GM19025 (cell line): ENCODE measurements at regions not wholly inside any gene's neighbourhood (a gene's known extent, or its start where the extent isn't known, plus 50 kb on each side); places are given as distances from the start of the nearest gene placed in this dataset.
"Not testable (repeated sequence)": the region's sequence is repeated elsewhere in the genome, so short reads cannot be mapped to it uniquely, and the experiment has no call there.

Experiments used
- ATAC-seq: cut with Tn5 transposase; IDR thresholded peaks from one replicate; pipeline ENCODE4 v1.9.1; 2021; ENCODE audit warnings: mild to moderate bottlenecking, low read depth, moderate library complexity; ENCODE audit not compliant: unreplicated experiment

DNA sequence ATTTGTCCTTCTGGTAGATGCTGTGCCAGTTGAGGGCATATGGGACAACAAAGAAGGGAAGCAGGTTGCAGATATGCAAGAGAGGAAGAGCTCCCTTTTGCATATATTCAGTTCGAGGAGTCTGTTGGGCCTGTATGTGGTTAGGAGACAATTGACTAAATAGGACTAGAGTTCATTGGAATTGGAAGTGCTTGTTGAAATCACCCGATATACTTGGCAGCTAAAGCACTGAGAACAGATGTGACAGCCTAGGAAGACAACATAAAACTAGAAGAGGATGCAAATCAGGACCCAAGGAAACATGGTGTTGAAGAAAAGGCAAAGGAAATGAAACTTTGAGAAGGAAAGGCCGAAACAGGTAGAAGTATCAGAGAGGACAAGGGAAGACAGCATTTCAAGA lies 215.2 kb upstream of the P2RY1 start:
- ATAC-seq, result no peak

GRCh38 chr3:152620395-152620794 lies 214.5 kb upstream of the P2RY1 start:
- no peak for ATAC-seq

- ATAC-seq, result no peak
Measured at GRCh38 chr3:152621006-152621868, 213.7 kb upstream of the P2RY1 start.

DNA sequence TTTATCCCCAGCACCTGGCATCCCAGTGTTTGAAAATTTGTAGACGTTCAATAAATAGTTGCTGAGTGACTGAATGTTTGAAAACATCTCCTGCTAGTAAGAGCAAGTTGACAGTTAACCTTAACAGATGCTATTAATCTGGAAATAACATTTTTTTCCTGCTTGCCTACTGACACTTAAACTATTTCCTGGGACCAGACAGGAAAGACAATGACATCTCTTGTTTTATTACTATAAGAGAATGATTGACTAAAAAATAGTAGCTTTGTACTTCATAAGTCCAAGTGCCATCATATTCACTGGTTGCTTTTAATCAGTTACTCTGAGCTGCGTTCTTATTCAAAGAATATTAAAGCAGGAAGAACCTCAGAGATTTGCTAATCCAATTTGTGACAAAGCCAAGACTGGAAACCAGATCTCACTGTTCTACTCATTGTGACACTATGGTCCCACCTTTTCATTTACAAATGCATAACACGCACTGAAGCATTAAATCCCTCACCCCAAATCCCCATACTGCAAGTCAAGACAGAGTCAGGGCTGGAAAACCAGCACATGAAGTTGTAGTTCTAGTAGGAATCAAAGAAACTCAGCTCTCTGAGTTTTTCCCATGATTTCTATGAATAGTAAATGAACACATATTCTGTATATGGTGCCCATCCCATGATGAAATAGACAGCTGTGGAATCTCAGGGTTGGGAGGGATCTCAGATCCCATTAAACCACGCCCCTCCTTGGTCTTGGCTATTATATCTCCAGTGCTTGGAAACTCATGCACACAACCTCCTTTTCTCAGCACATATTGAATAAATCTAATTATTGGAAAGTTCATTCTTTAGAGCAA lies 212.7 kb upstream of the P2RY1 start:
- no peak for ATAC-seq

DNA sequence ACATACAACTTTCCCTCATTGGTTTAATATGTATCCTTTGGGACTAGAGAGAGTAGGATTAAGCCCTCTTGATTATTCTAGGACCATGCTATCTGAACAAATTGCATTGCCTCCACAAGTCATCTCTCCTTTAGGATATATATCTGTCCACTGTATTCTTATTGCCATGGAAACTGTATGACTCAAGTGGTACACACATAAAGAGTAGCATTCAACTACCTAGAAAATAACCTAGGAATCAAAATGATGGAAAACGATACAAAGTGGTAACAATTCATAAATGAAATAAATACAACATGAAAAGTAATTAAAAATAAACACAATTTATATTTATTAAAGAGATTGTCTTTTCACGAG lies 212.1 kb upstream of the P2RY1 start:
- ATAC-seq, result no peak

DNA sequence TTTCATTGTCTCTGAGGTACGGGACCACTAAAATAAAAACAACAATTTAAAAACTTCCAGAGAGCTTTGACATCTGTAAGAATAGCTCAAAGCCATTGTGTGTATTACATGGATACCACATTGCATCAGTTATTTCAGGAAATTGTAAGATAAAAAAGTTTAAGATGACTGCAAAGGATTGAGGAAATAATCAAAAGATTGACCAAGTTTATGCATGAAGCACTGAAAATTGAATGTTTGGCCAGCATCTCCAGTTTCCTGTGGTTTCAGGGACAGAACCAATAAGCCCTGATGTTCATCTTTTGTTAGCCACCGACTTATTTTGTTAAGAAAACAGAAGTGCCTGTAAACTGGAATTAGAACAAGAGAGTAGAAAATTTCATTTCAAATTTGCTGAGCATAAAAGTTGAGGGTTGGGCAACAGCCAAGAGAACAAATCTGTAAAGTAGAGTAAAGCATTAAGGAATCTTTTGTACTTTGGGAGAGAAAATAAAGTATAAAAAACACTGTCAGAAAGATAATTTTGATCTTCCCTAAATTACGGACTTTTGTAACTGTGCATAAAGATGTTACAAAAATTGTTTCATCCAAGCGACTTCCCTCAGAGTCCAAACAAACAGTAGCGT lies 211.5 kb upstream of the P2RY1 start:
- no peak for ATAC-seq

DNA sequence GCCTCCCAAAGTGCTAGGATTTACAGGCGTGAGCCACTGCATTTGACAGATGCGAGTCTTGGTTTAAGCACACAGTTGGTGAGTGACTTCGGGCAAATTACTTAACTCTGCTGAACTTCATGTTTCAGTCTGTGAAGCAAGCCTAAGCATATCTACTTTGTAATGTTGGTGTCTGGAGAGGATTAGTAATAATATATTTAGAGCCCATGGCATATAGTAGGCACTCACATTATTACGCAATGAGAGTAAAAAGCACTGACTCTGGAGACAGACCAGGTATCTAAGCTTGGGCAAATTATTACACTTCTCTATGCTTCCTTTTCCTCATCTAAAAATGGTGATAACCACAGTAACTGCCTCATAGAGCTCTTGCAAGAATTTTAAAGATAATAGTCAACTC lies 208.7 kb upstream of the P2RY1 start:
- no peak for ATAC-seq

DNA sequence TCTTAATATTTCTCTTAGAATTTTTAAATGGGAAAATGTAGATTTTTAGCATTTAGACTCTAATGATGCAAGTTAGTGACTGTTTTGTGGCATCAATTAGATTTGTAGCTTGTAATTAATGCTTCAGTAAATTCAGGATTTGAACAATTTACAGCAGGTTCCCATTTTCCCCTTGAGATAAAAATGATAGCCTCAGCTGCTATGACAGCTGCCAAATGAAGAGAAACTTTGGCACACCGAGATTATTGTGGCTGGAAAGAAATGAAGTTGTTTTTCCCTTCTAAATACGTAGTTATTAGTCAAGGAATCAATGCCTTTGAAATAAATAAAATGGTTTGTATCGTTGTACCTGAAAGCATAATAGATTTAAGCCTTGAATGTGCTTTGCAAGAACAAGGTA lies 206.4 kb upstream of the P2RY1 start:
- ATAC-seq, result no peak

DNA sequence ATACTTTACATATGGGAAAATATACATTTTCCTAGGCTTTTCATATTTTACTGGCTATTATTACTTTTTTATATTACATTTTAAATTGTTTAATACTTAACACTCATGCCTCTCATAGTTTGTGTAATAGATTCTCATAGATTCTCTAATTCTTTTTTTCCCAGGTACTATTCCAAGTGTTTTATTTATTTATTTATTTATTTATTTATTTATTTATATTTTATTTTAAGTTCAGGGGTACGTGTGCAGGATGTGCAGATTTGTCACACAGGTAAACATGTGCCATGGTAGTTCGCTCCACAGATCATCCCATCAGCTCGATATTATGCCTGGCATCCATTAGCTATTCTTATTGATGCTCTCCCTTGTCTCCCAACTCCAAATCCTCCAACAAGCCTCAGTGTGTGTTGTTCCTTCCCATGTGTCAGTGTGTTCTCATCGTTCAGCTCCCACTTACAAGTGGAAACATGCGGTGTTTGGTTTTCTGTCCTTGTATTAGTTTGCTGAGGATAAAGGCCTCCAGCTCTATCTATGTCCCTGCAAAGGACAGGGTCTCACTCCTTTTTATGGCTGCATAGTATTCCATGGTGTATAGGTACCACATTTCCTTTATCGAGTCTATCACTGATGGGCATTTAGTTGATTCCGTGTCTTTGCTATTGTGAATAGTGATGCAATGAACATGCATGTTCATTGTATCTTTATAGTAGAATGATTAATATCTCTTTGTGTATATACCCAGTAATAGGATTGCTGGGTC lies 205.4 kb upstream of the P2RY1 start:
- ATAC-seq, result no peak

- no peak for ATAC-seq
Measured at GRCh38 chr3:152635389-152635788, 199.5 kb upstream of the P2RY1 start.

DNA sequence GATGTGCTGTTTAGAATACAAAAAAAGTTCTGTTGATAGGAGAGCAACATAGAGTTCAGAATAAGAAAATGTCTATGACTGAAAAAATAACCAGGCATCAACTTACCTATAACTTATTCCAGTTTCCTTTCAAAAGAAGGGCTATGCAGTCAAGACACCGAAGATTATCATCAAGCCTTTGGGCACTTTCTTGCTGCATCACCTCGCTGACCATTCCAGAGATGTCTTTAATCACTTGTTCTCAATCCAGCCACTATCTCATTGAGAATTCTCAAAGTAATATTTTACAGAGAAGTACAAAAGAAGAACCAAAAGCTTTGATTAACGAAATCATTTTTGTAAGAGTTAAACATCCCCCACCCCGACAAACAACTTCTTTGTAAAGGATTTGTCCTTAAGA lies 198.3 kb upstream of the P2RY1 start:
- ATAC-seq, result no peak

DNA sequence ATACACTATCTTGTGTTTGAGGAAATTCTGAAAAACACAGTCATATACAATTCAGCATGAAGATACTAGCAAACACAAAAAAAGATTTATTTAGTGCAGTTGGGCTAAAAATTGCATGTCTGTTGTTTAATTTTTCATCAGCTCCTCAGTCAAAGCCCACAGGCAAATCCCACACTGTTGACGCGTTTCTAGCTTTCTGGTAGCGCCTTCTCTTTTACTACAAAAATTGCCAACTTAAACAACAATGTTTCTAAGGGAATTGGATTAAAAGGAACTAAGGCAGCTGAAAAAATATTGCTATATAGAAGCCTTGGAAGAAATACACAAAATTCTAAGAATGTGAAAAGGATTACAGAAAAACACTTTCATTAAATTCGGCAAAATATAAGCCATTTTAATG lies 196.7 kb upstream of the P2RY1 start:
- no peak for ATAC-seq

GRCh38 chr3:152638707-152639450 lies 196.1 kb upstream of the P2RY1 start:
- ATAC-seq, result no peak

DNA sequence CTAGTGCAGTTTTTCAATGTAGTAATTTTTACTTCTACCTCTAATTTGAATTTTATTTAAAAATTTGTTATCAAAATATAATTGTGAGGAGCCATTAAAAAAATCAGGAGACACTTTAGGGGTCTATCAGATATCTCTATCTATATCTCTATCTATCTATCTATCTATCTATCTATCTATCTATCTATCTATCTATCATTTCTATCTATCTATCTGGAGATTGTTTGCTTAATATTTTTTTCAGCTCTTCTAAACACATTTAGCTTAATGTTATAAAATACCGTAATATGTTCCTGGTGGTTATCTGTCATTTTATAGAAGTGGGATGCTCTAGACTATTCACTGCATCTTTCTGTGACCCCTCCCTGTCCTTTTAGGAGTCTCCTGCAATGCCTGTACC lies 193.7 kb upstream of the P2RY1 start:
- ATAC-seq, result no peak

GRCh38 chr3:152642658-152643057 lies 192.3 kb upstream of the P2RY1 start:
- ATAC-seq, result no peak

GRCh38 chr3:152644478-152644877 lies 190.5 kb upstream of the P2RY1 start:
- no peak for ATAC-seq

GRCh38 chr3:152646004-152646403 lies 188.9 kb upstream of the P2RY1 start:
- no peak for ATAC-seq

DNA sequence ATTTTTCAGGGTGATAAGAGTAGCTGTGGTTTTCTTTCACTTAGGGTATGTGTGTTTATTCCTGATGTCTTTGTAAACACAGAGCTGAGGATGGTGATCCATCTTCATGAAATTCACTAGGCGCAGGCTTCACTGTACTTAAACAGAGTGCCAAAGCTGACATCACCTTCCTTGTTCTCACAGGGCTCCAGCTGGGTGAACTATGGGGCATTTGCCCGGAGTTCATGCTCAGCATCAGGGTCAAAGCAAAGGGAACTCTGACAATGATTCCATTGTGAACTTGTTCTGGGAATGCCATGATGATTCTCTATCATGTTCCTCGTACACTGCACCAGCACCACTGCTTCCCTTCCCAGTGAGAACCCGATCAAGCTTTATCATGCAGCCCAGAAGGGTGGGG lies 184.8 kb upstream of the P2RY1 start:
- ATAC-seq, result no peak

GRCh38 chr3:152650923-152651322 lies 184.0 kb upstream of the P2RY1 start:
- ATAC-seq, result not testable (repeated sequence)
